GM18498 (cell line): ENCODE measurements at regions not wholly inside any gene's neighbourhood (a gene's known extent, or its start where the extent isn't known, plus 50 kb on each side); places are given as distances from the start of the nearest gene placed in this dataset.
"Not testable (repeated sequence)": the region's sequence is repeated elsewhere in the genome, so short reads cannot be mapped to it uniquely, and the experiment has no call there.

Source experiments
- ATAC-seq: cut with Tn5 transposase; IDR thresholded peaks from one replicate; pipeline ENCODE4 v1.9.1; 2021; ENCODE audit warnings: mild to moderate bottlenecking, moderate library complexity; ENCODE audit not compliant: unreplicated experiment

GRCh38 chr3:105281989-105282388, 84.7 kb upstream of the ALCAM start:
- ATAC-seq = no peak

- ATAC-seq = no peak
Measured at GRCh38 chr3:105284876-105285275, 81.8 kb upstream of the ALCAM start.

- ATAC-seq = no peak
Measured at GRCh38 chr3:105285653-105286241, 81.0 kb upstream of the ALCAM start.

DNA sequence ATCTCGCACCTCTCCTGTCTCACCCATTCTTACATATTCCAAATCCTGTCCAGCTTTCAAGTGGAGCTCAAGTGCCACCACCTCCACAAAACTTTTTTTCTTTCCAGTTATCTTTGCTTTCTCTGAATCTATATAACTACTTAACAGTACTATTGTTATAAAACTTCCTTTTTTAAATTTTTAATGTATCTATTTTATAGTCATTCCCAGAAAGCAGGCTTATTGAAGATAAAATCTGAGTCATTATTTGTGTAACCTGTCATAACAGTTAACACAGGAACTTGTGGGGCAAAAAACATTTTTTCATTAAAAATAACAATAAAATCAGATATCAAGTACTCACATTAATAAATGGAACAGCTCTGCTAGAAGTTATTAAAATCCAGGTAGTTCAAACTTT, 73.3 kb upstream of the ALCAM start:
- ATAC-seq = no peak

- not testable (repeated sequence) for ATAC-seq
Measured at GRCh38 chr3:105296182-105296822, 70.4 kb upstream of the ALCAM start.

DNA sequence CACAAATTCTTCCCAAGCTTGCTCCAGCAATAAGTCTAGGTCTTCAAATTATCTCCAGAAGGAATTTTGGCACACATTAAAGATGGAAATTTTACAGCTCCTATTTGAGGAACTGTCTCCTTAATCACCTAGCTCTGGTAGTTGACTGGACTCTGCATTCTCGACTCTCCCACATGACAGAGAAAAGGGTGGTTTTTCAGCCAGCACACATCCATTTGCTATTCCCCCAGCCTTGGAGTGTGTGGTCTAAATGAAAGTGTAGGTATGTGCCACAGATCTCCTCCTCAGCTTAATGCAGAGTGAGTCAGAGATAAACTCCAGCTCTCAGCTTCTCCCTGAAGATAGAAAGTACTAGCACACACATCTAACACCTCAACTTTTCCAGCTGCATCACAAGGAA, 62.2 kb upstream of the ALCAM start:
- ATAC-seq = no peak

DNA sequence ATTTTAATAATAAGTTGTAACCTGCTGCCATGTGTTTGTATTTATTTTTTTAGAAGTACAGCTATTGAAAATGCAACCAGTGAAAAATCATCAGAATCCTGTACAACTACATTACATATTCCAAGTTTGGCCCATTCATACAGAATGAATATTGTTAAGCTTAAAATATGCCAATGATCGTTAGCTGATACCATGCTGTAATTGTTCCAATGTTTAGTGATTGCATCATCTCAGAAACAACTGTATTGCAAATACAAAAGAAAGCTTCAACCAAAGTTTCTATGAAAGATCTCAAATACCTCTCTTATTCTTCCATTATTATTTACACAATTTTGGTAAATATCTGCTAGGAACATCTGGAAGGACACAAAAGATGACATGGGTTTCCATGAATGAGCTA, 51.6 kb upstream of the ALCAM start:
- no peak for ATAC-seq

- no peak for ATAC-seq
Measured at GRCh38 chr3:105315815-105316214, 50.9 kb upstream of the ALCAM start.

GRCh38 chr3:105316331-105316730, 50.4 kb upstream of the ALCAM start:
- no peak for ATAC-seq
